ENCODE measurements at regions not wholly inside any gene's neighbourhood (a gene's known extent, or its start where the extent isn't known, plus 50 kb on each side); places are given as distances from the start of the nearest gene placed in this dataset.

DNA sequence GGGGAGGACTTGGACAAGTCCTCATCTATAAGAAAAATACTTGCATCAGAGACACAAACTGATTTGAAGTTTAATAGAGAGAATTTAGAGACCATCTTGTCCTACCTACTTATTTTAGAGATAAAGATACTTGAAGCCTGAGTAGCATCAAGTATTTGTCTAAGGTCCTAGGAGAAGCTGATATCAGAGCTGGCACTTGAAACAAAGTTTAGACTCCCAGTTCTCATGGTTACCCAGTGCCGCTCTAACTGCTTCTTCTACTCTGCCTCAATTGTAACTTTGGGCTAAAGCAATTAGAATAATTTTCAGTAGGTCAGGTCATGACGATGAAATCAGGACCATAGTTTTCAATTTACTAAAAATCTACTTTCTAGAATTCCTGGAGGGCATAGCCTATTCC lies 123.9 kb upstream of the CADPS start:
- no peak for TF ChIP-seq TCF12 (IDR thresholded peaks at IDR 0.05; ENCODE audit: low read depth)
- no peak for TF ChIP-seq TEAD4 (IDR thresholded peaks at IDR 0.05)
- TF ChIP-seq FOXM1 (IDR thresholded peaks at IDR 0.05; ENCODE audit: borderline replicate concordance, low read depth) = no peak
- TF ChIP-seq EGR1 (IDR thresholded peaks at IDR 0.05) = no peak
- no peak for TF ChIP-seq CEBPB (IDR thresholded peaks at IDR 0.05)
- no peak for TF ChIP-seq TAF1 (IDR thresholded peaks at IDR 0.05; ENCODE audit: low read depth)
- TF ChIP-seq, protein P1, sequence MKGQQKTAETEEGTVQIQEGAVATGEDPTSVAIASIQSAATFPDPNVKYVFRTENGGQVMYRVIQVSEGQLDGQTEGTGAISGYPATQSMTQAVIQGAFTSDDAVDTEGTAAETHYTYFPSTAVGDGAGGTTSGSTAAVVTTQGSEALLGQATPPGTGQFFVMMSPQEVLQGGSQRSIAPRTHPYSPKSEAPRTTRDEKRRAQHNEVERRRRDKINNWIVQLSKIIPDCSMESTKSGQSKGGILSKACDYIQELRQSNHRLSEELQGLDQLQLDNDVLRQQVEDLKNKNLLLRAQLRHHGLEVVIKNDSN (IDR thresholded peaks at IDR 0.05) = no peak
- TF ChIP-seq RAD21 (IDR thresholded peaks at IDR 0.05; ENCODE audit: low read depth) = no peak
- TF ChIP-seq YY1 (IDR thresholded peaks at IDR 0.05; ENCODE audit: low read depth) = no peak
- no peak for TF ChIP-seq NFIC (IDR thresholded peaks at IDR 0.05)
- no peak for TF ChIP-seq CREB1 (IDR thresholded peaks at IDR 0.05; ENCODE audit: low read depth)
- TF ChIP-seq, protein P2, sequence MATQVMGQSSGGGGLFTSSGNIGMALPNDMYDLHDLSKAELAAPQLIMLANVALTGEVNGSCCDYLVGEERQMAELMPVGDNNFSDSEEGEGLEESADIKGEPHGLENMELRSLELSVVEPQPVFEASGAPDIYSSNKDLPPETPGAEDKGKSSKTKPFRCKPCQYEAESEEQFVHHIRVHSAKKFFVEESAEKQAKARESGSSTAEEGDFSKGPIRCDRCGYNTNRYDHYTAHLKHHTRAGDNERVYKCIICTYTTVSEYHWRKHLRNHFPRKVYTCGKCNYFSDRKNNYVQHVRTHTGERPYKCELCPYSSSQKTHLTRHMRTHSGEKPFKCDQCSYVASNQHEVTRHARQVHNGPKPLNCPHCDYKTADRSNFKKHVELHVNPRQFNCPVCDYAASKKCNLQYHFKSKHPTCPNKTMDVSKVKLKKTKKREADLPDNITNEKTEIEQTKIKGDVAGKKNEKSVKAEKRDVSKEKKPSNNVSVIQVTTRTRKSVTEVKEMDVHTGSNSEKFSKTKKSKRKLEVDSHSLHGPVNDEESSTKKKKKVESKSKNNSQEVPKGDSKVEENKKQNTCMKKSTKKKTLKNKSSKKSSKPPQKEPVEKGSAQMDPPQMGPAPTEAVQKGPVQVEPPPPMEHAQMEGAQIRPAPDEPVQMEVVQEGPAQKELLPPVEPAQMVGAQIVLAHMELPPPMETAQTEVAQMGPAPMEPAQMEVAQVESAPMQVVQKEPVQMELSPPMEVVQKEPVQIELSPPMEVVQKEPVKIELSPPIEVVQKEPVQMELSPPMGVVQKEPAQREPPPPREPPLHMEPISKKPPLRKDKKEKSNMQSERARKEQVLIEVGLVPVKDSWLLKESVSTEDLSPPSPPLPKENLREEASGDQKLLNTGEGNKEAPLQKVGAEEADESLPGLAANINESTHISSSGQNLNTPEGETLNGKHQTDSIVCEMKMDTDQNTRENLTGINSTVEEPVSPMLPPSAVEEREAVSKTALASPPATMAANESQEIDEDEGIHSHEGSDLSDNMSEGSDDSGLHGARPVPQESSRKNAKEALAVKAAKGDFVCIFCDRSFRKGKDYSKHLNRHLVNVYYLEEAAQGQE (IDR thresholded peaks at IDR 0.05; ENCODE audit: low read depth) = no peak
- no peak for TF ChIP-seq ZBTB7A (IDR thresholded peaks at IDR 0.05; ENCODE audit: low read depth)
- TF ChIP-seq EP300 (IDR thresholded peaks at IDR 0.05; ENCODE audit: borderline replicate concordance) = no peak
- TF ChIP-seq, protein P3, sequence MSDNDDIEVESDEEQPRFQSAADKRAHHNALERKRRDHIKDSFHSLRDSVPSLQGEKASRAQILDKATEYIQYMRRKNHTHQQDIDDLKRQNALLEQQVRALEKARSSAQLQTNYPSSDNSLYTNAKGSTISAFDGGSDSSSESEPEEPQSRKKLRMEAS (IDR thresholded peaks at IDR 0.05) = no peak

DNA sequence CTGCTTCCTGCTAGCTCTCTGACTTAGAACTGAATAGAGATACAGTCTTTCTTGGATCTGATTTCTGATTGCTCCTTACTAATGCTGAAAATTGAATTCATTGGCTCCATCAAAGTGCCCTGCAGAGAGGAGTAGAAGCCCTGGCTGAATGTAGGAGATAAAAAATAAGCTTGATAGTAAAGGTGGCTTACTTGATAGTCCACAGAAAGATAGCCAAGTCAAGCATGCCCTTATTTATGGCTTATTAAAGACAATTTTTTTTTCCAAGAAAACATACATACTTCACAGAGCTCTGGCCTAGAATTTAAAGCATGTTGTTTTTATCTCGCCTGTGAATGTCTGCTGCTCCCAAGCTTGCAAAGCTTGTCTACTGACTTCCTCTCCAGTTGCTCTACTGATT lies 124.6 kb upstream of the CADPS start:
- TF ChIP-seq TAF1 (IDR thresholded peaks at IDR 0.05; ENCODE audit: low read depth) = no peak
- no peak for TF ChIP-seq TCF12 (IDR thresholded peaks at IDR 0.05; ENCODE audit: low read depth)
- no peak for TF ChIP-seq EGR1 (IDR thresholded peaks at IDR 0.05)
- TF ChIP-seq EP300 (IDR thresholded peaks at IDR 0.05; ENCODE audit: borderline replicate concordance) = no peak
- TF ChIP-seq YY1 (IDR thresholded peaks at IDR 0.05; ENCODE audit: low read depth) = no peak
- no peak for TF ChIP-seq FOXM1 (IDR thresholded peaks at IDR 0.05; ENCODE audit: borderline replicate concordance, low read depth)
- no peak for TF ChIP-seq TEAD4 (IDR thresholded peaks at IDR 0.05)
- TF ChIP-seq, protein P2 (IDR thresholded peaks at IDR 0.05; ENCODE audit: low read depth) = no peak
- TF ChIP-seq, protein P3 (IDR thresholded peaks at IDR 0.05) = no peak
- TF ChIP-seq CEBPB (IDR thresholded peaks at IDR 0.05) = no peak
- TF ChIP-seq, protein P1 (IDR thresholded peaks at IDR 0.05) = no peak
- TF ChIP-seq ZBTB7A (IDR thresholded peaks at IDR 0.05; ENCODE audit: low read depth) = no peak
- TF ChIP-seq CREB1 (IDR thresholded peaks at IDR 0.05; ENCODE audit: low read depth) = no peak
- TF ChIP-seq RAD21 (IDR thresholded peaks at IDR 0.05; ENCODE audit: low read depth) = no peak
- no peak for TF ChIP-seq NFIC (IDR thresholded peaks at IDR 0.05)

DNA sequence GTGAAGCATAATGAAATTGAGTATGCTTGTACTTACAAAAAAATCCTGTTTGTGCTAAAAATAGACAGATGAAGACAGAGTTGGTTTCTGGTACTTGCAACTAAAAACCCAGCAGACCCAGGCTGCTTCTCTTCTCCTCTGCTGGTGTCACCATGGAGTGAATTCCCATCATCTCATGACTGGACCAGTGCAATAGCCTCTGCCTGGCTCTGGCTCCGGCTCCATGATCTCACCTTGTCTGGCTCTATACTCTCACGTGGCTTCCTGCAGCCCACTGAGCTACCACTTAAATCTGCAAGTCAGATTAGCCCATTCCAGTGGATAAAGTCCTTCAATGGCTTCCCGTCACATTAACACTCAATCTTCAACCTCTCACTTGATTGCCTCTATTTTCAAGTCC lies 129.2 kb upstream of the CADPS start:
- TF ChIP-seq, protein P3 (IDR thresholded peaks at IDR 0.05) = no peak
- TF ChIP-seq YY1 (IDR thresholded peaks at IDR 0.05; ENCODE audit: low read depth) (no peak), CEBPB (IDR thresholded peaks at IDR 0.05) (no peak), ZBTB7A (IDR thresholded peaks at IDR 0.05; ENCODE audit: low read depth) (no peak), TCF12 (IDR thresholded peaks at IDR 0.05; ENCODE audit: low read depth) (no peak), EGR1 (IDR thresholded peaks at IDR 0.05) (no peak), FOXM1 (IDR thresholded peaks at IDR 0.05; ENCODE audit: borderline replicate concordance, low read depth) (no peak), EP300 (IDR thresholded peaks at IDR 0.05; ENCODE audit: borderline replicate concordance) (no peak), NFIC (IDR thresholded peaks at IDR 0.05) (no peak), RAD21 (IDR thresholded peaks at IDR 0.05; ENCODE audit: low read depth) (no peak), TAF1 (IDR thresholded peaks at IDR 0.05; ENCODE audit: low read depth) (no peak), CREB1 (IDR thresholded peaks at IDR 0.05; ENCODE audit: low read depth) (no peak), TEAD4 (IDR thresholded peaks at IDR 0.05) (no peak)
- TF ChIP-seq, protein P1 (IDR thresholded peaks at IDR 0.05) = no peak
- TF ChIP-seq, protein P2 (IDR thresholded peaks at IDR 0.05; ENCODE audit: low read depth) = no peak
